ENCODE measurements at regions not wholly inside any gene's neighbourhood (a gene's known extent, or its start where the extent isn't known, plus 50 kb on each side); places are given as distances from the start of the nearest gene placed in this dataset.
"Not testable (repeated sequence)": the region's sequence is repeated elsewhere in the genome, so short reads cannot be mapped to it uniquely, and the experiment has no call there.

DNA sequence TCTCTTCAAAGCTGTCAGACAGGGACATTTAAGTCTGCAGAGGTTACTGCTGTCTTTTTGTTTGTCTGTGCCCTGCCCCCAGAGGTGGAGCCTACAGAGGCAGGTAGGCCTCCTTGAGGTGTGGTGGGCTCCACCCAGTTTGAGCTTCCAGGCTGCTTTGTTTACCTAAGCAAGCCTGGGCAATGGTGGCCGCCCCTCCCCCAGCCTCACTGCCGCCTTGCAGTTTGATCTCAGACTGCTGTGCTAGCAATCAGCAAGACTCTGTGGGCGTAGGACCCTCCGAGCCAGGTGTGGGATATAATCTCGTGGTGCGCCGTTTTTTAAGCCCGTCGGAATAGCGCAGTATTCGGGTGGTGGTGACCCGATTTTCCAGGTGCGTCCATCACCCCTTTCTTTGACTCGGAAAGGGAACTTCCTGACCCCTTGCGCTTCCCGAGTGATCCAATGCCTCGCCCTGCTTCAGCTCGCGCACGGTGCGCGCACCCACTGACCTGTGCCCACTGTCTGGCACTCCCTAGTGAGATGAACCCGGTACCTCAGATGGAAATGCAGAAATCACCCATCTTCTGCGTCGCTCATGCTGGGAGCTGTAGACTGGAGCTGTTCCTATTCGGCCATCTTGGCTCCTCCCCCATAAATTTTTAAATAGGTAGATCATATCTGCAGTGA, 785.1 kb downstream of the TDRD15 start:
- not testable (repeated sequence) for DNase-seq

DNA sequence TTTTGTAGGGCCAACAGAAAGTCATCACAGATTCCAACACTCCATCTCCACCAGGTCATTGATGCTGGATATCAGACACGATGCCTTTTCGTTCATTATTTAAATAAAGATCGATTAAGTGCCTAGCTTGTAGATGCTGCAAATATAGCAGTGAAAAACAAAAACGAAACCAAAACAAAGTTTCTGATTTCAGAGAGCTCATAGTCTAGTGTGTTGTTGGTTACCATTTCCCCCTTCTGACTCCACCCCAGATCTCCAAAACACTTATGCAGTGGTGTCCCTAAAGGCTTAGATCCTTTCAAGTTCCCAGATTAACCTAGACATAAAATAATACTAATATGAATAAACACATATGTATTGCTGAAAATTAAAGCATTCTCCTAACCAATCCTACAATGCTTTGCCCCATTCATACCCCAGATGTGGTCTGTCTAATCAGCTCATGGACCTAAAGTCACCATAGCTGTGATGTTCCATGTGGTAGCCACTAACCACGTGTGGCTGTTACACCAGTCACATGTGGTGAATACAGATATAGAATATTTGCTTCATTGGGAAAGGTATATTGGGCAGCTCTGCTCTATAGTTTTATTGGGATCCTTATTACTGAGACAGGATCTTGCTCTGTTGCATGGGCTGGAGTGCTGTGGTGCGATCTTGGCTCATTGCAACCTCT, 787.2 kb downstream of the TDRD15 start:
- DNase-seq = no peak

DNA sequence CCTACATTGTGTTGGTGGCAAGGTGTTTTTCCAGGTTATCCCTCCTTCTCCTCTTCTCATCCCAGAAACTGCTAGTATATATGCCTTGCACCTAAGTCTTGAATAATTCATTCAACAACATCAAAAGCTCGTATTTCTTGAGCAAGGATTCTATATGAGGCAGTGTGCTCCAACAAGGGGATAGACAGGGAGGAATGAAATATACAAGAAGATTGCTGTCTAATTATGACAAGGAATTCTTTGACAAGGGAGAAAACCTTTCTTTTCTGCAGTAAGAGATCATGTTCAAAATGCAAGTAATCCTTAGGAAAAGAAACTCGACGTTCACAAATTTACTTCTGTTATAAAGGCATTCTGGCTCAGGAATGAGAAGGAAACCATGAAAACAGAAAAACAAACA, 788.6 kb downstream of the TDRD15 start:
- no peak for DNase-seq

DNA sequence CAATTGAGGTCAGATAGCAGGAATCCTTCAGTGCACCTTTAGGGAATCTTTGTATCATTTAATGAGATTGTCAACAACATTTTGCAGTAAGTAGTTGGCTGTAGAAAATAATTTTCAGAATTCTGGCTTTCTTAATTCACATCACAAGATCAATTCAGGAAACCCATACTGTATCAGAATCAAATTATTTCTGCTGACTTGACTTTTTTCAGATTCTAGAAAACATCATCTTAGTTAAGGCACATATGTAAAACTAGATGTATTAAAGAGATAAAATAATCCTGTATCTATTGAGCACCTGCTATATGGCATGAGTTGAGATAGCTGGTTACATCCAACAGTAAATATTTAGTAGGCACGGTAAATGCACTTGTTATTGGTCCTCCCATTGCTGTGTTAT, 791.4 kb downstream of the TDRD15 start:
- no peak for DNase-seq

DNA sequence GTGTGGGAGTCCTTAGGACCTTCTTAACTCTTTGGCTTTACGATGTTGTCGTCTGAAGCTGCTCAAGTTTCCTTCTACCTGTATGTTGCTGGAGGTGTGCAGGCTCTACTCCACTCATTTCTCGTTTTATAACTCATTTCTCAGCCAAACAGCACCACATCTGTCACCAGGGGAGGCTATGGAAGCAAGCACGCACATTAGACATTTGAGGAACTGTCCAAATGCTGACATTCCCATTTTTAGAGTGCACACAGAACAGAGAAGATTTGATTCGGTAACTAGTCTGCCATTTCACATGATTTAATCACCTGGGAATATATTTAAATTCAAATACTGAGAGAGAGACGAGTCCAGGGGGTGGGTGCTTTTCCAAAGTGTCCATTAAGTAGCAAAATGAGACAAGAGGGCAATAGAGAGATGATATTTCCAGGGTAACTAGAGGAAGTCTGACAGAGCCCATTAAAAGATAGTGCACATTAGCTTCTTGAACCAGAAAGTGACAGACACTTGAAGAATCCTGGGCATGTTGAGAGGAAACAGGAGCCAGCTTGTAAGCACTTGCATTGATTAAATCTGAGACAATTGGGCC, 793.3 kb downstream of the TDRD15 start:
- DNase-seq = no peak

DNA sequence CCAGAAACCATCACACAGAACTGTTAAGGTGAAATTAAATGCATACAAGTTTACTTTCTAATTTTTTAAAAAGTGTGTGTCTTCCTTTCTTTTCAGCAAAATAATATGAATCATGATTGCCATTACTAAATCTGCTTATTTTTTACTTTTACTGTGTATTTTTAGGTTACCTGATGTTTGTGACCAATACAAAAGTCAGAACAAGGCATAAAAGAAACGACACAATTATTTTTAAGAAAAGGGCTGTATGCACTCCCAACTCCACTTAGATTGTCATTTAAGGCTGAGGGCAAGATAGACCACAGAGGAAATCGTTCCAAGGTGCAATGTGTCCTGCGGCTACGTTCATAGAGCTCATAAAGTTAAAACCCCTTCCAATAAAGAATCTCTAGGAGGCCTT, 797.0 kb downstream of the TDRD15 start:
- DNase-seq = no peak

DNA sequence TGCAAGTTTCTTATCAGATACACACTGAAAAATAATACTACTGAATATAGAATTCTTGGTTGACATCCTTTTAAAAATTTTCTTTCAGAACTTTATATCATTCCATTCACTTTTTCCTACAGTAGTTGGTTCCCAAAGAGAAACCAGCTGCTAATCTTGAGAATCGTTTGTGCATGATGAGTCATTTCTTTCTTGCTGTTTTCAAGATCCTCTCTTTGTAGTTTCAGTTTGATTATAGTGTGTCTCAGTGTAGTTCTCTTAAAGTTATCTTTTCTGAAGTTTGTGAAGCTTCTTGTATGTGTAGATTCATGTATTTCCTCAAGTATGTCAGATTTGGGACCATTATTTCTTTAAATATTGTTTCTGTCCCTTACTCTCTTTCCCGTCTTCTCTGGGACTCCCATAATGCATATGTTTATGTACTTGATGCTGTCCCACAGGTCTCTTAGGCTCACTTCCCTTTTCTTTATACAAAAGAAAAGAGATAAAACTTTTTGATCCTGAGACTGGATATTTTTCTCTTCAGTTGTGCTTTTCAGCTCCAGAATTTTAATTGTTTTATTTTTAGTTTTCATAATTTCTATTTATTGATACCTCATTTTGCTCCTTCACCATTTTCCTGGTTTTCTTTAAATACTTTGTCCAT, 801.0 kb downstream of the TDRD15 start:
- no peak for DNase-seq

DNA sequence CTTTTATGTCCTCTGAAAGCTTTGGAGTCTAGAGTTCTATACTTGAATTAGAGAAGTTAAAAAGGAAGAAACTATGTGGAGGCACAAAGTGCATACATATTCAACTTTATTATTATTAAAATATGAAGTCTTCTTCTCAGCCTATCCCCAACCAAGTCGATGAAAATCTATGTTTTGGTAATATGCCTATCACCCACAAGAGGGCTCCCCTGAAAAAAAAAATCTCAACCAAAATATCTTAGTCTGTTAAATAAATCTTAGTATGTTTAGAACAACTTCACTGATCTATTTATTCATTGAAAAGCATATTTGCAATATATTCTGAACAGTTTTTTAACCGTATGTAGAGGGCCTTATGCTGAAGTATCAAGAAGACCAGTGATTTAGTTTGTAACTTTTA, 804.5 kb downstream of the TDRD15 start:
- no peak for DNase-seq

DNA sequence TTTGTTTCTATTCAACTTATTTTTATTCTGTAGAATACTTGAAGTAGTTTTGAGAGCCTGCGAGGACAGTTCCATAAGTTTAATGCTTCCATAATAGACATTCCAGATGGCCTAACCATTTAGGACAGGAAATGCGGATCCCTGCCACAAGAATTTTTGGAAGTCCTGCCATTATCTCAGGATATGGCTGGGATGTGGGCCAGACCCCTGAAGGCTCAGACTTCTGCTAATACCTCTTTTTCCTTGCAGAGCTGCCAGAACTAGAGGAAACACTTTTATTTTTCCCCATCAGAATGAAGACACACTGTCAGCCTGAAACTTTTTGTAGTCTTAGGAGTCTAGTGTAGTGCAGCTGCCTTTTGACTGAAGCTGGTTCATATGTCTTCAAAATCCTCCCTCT, 806.5 kb downstream of the TDRD15 start:
- DNase-seq = no peak

DNA sequence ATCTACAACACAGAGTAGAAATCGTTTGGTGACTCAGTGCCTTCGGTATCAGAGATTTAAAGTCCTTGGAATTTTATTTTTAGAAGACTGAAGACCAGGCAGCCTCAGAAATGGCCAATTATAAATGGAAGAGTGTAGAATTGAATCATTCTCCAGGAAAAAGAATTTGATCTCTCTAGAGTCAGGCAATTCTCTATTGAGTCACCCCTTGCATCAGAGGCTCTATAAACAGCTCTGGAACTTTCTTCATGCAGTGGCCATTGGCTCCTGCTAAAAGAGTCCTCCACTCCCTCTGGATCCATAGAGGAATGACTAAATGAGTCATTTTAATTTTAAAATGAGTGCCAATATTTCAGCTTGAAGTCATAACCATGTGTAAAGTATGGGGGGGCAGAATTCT, 816.2 kb downstream of the TDRD15 start:
- no peak for DNase-seq

DNA sequence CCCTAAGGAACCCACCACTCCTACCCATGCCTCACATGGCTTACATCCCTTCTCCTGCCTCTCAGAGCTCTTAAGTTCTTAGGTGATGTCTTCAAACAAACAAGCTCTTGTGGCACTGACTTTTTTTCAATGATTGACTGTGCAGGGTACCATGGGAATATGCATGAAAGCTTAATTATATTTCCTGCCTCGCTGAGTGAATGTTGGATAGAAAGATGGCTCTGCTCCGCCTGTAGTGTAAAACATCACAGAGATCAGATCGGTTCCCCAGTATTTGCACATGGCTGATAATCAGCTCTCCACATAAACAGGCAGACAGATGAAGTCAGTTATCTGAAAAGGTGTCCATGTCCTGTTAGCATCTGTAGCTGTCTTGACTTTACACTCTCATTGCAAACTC, 820.8 kb downstream of the TDRD15 start:
- DNase-seq = no peak

DNA sequence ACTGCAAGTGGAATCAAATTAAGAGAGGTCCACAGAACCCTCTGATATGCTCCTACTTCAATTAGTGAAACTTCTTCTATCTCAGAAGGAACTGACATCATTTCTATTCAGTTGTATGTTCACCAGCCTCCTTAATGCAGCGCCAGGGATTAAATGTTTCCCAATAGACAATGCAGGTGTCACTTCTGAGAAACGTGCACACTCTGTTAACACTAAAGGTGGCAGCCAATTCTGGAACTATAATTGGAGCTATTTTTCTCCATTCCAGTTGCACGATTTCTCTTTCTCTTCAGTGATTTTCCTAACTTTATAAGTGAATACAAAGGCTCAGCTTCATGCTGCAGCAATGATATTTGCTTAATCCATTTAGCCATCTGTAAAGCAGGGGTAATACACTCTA, 821.9 kb downstream of the TDRD15 start:
- no peak for DNase-seq

DNA sequence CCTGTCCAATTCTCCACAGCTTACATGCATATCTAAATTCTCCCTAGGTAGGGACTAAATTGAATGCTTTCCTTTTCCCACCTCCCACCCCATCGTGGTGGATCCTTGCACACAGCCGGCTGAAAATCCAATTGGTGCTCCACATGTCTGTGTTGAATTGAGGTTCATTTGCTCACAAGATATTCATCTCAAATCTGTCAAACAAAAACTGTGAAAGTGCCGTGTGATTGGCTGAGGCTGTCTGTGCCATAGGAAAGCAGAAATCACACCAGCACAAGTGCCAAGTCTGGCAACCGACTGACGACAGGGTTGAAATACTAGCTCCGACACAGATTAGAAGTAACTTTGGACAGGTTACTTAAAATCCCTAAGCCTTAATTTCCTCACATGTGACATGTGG, 823.3 kb downstream of the TDRD15 start:
- no peak for DNase-seq

DNA sequence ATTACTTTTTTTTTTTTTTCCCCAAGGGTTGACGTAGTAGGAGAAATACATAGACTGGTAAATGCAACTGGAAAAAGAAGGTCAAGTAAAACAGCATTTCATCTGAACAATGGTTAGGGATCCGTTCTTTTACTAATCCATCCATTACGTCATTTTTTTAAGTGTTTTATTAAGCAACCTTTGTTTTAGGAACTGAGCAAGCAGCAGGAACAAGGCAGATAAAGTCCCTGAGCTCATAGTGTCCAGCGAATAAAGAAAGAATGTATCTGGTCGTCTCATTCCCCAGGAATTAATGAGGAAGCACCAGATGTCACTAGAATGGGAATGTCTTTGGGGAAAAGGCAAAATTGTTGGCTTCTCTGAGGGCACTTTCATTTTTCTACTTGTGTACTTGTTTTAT, 842.4 kb downstream of the TDRD15 start:
- DNase-seq = no peak

DNA sequence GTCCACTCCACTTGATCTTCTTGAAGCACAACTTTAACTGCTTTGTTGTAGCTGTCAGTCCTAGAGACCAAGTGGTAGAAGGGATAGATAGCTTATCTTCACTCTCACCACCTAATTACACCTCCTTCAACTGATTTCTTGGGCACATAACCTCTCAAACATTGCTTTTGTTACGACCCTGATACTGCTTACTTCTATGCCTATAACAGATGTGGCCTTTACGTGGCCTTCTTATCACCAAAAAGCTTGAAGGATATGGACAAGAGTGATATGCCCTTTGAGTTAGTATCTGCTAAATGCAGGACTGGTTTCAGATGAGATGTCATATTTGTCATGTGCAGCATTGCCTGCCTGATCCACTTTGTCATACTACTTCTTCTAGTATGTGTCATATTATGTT, 847.2 kb downstream of the TDRD15 start:
- DNase-seq = no peak

DNA sequence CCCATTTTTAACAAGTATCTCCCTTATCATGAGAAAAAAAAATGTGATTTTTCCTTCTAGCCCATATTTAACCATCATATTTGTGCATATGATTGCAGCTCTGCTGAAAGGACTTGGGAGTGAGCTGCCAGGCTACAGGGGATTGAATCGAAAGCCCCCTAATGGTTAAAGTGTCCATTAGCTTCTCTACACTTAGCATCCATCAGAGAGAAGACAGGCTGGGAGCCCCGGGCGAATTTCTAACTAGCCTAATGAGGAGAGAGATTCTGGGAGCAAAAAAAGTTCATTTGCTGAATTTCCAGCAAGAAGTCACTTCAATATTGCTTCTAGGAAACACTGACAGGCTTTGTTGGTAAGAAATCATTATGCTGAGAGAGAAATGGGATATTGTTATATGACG, 848.8 kb downstream of the TDRD15 start:
- DNase-seq = no peak

DNA sequence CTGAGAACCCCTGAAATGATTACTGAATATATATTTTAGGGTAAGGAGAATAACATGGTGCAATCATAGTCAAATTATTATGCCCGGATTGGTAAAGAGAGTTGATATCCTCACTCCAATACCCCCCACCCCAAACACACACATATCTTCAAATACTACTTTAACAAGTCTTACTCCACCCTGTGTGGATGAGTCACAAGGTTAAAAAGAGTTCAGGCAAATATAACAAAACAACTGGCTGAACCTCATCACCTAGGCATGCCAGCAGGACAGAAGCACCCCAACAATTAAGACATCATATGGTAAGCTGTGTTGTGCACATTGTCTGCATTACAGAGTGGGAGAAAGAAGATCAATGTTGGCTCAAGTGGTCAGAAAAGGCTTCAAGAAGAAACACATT, 857.4 kb downstream of the TDRD15 start:
- no peak for DNase-seq

DNA sequence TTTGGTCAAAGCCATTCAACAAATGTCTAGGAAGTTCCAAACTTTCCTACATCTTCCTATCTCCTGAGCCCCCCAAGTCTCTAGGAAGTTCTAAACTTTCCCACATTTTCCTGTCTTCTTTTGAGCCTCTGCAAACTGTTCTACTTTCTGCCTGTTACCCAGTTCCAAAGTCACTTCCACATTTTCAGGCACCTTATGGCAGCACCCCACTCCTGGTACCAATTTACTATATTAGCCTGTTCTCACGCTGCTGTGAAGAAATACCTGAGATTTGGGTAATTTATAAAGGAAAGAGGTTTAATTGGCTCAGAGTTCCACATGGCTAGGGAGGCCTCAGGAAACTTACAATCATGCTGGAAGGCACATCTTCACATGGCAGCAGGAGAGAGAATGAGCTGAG, 869.2 kb downstream of the TDRD15 start:
- DNase-seq = no peak

DNA sequence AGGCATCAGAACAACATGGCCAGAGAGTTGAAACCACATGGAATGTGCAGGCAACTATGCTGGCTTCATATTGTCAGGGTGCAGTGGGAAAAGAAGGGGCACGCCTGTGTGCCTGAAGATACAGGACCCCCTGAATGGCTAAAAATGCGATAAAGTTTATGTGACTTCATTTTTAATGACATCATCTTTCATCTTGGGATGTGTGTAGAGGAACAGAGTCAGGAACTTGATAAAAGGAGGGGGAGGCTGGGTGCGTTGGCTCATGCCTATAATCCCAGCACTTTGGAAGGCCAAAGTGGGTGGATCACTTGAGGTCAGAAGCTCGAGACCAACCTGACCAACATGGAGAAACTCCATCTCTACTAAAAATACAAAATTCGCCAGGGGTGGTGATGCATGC, 872.6 kb downstream of the TDRD15 start:
- no peak for DNase-seq

DNA sequence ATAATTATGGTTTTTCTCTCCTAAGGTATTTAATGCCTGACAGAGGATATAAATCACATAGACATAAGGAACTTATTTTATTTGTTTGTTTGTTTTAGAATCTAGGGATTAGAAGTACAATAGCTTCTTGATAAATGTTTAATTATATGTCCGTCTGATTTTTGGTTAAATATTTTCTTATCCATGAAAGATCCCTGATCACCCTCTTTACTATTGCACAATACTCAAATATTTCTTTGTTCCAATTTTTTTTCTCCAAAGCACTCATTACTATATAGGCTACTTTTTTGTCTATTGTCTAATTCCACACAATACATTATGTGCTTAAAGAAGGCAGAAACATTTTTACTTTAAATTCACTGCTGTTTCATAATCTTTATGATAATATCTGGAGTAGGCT, 875.8 kb downstream of the TDRD15 start:
- DNase-seq = no peak

DNA sequence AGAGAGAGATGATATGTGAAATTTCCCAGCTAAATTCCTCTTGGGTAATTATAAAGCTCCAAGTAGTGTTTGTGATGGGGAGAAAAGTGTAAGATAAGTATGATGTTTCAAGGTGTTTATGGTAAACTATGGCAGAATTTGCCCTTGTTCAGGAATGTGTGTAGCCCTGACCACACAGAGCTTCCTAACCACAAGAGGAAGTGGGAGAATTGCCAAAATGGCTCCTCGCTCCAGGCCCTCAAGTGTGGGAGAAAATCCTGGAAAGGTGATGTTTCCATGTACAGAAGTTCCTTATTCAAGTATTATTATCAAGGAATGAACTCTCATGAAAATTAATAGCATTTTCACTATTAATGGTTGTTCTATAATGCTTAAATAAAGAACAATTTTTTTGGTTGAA, 878.3 kb downstream of the TDRD15 start:
- DNase-seq = no peak

DNA sequence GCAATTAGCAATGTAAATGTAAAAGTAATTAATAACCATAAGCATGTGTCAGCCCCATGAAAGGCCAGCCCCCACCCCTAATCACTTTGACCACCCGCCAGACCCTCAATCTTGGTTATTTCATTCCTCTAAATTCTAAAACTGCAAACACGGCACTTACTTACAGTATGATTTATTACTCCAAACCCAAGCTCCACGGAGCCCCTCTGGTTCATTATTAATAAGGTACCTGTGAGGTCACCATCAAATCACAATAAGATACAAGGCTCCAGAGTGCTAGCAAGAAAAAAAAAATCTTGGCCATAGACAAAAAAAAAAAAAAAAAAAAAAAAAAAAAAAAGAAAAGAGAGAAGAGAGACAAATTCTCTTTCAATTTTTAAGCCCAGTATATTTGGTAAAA, 879.5 kb downstream of the TDRD15 start:
- DNase-seq = no peak

DNA sequence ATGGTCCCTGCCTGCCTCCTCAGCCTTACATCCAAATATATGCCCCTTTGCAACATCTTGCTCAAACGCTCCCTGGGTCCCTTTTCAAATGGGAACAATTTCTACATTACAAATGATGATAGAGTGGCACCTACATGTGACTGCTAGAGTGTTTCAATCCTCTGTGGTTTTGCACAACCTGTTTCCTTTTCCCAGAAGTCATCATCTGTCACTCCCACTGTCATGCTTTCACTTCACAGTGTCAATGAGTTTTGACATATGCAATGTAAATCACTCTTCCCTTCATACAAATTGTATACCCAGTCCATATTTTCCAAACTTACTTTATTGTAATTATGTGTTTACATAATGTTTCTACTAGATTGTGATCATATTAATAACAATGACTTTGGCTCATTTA, 887.3 kb downstream of the TDRD15 start:
- DNase-seq = no peak

DNA sequence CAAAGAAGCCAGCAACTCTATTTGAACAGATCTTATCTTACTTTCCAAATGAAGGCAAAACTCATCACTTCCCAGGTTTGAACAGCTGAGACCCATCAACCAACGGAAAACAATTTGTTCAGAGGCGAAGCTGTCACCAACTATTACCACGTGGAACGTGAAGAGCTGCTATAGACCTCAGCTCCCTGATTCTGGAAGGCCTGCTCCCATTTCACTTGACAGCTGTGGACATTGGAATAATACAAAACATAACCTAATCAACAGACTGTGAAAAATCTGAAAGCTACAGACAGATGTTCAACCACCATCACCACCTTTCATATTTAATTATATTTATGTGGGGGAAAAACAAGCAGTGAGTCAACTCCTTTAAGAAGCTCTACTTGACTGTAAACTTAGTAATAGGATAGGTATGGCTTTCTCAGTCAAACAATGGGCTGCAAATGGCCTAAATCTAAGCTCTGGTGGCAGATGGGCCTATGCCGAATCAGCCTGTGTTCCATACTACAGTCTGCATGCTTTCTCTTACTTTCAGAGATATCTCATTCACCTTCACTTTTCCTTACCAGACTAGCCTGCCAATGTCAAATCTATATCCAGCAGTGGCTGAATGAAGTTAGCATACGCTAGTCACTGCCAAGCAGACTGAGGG, 896.4 kb downstream of the TDRD15 start:
- no peak for DNase-seq
